ENCODE measurements at regions not wholly inside any gene's neighbourhood (a gene's known extent, or its start where the extent isn't known, plus 50 kb on each side); places are given as distances from the start of the nearest gene placed in this dataset.

DNA sequence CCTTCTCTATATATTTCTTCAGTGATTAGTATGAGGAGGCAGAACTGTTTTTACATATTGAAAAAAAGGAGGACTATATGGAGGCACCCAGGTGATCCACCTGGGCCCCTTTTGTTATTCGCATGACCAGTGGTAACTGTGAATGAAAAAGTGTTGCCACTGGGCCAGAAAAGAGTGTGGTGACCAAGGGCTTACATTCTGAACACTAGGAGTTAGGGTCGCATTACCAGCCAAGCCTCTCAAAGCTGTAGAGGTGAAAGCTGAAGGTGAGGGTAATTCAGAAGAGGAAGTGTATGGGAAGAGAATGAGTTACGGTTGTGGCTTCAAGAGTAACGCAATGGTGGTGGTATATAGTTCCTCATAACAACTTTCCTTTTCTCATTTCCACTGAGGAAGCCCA, 487.6 kb downstream of the TMEM182 start:
- H3K27me3 ChIP-seq, result no peaks in the 10 kb centered on the region
- no peaks in the 10 kb centered on the region for H3K36me3 ChIP-seq
- DNase-seq, result no peak
- no peak overlapping the region for H3K27ac ChIP-seq
- intact Hi-C loops (cut with DNase I), result no loop called here
- H3K4me3 ChIP-seq, result no peak overlapping the region
- no peaks in the 10 kb centered on the region for H3K4me1 ChIP-seq
- 85 to 90% (median 88%) methylated on average over 4 of the region's 4 CpGs for WGBS, 4 donors
- TF ChIP-seq, protein P1, sequence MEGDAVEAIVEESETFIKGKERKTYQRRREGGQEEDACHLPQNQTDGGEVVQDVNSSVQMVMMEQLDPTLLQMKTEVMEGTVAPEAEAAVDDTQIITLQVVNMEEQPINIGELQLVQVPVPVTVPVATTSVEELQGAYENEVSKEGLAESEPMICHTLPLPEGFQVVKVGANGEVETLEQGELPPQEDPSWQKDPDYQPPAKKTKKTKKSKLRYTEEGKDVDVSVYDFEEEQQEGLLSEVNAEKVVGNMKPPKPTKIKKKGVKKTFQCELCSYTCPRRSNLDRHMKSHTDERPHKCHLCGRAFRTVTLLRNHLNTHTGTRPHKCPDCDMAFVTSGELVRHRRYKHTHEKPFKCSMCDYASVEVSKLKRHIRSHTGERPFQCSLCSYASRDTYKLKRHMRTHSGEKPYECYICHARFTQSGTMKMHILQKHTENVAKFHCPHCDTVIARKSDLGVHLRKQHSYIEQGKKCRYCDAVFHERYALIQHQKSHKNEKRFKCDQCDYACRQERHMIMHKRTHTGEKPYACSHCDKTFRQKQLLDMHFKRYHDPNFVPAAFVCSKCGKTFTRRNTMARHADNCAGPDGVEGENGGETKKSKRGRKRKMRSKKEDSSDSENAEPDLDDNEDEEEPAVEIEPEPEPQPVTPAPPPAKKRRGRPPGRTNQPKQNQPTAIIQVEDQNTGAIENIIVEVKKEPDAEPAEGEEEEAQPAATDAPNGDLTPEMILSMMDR (IDR thresholded peaks at IDR 0.05), result no peak
- no peak for TF ChIP-seq POLR2A (IDR thresholded peaks at IDR 0.05)
- H3K9me3 ChIP-seq, result peaks cover 0 to 13% (median 0%) of the 10 kb centered on the region in 12 donors
- no peak for ATAC-seq

DNA sequence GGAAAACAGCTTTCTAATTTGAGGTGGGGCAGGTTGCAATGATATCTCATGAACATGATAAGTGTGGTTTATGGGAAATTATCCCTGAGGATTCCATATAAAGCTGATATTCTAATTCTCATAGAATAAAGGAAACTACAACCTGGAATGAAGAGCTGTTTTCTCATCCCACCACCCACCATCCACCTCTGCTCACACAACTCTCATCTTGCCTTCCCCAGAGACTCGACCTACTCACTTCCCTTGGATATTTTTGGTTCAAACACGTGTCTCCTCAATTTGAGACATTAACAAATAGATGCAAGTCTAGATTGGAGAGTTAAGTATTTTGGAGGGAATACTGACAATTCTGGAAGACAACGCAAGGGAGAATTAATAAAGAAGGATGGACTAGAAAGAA, 490.9 kb downstream of the TMEM182 start:
- ATAC-seq, result no peak

GRCh38 chr2:103254611-103255010, 492.8 kb downstream of the TMEM182 start:
- intact Hi-C loops (cut with DNase I), result no loop called here
- no peak for ATAC-seq
- DNase-seq, result no peak
- no peak overlapping the region for H3K4me3 ChIP-seq
- TF ChIP-seq POLR2A (IDR thresholded peaks at IDR 0.05), result no peak
- TF ChIP-seq, protein P1 (IDR thresholded peaks at IDR 0.05), result no peak
- H3K27me3 ChIP-seq, result no peaks in the 10 kb centered on the region
- peaks cover 0 to 6% (median 0%) of the 10 kb centered on the region in 12 donors for H3K9me3 ChIP-seq
- no peaks in the 10 kb centered on the region for H3K4me1 ChIP-seq
- no peaks in the 10 kb centered on the region for H3K36me3 ChIP-seq
- WGBS, 4 donors, result 30 to 42% (median 33%) methylated on average over 5 of the region's 5 CpGs
- H3K27ac ChIP-seq, result no peak overlapping the region

More for the DNA sequence above, 490.9 kb downstream of the TMEM182 start:
- H3K27me3 ChIP-seq, result no peaks in the 10 kb centered on the region
- no peak for DNase-seq
- WGBS, 4 donors, result 49 to 66% (median 55%) methylated on average over 3 of the region's 3 CpGs
- TF ChIP-seq, protein P1 (IDR thresholded peaks at IDR 0.05), result no peak
- TF ChIP-seq POLR2A (IDR thresholded peaks at IDR 0.05), result no peak
- no peak overlapping the region for H3K4me3 ChIP-seq
- H3K27ac ChIP-seq, result no peak overlapping the region
- no peaks in the 10 kb centered on the region for H3K4me1 ChIP-seq
- H3K9me3 ChIP-seq, result peaks cover 0 to 13% (median 0%) of the 10 kb centered on the region in 12 donors
- no peaks in the 10 kb centered on the region for H3K36me3 ChIP-seq
- intact Hi-C loops (cut with DNase I), result no loop called here

- H3K4me3 ChIP-seq, result no peak overlapping the region
These were observed 502.4 kb downstream of the TMEM182 start for GRCh38 chr2:103264058-103264768.

More at GRCh38 chr2:103264058-103264768, 502.4 kb downstream of the TMEM182 start:
- Histone ChIP-seq H3K27ac (no peak overlapping the region), H3K27me3 (no peaks in the 10 kb centered on the region), H3K36me3 (no peaks in the 10 kb centered on the region), H3K4me1 (no peaks in the 10 kb centered on the region), H3K9me3 (no peaks in the 10 kb centered on the region)
- 44 to 57% (median 50%) methylated on average over 5 of the region's 5 CpGs for WGBS, 4 donors
- ATAC-seq, result no peak
- DNase-seq, result no peak
- intact Hi-C loops (cut with DNase I), result no loop called here
- TF ChIP-seq, protein P1 (IDR thresholded peaks at IDR 0.05), result no peak
- no peak for TF ChIP-seq POLR2A (IDR thresholded peaks at IDR 0.05)

Data from heart left ventricle (tissue), 16 donors.